HEK293T (cell line): ENCODE measurements at regions not wholly inside any gene's neighbourhood (a gene's known extent, or its start where the extent isn't known, plus 50 kb on each side); places are given as distances from the start of the nearest gene placed in this dataset.
A peak's percentile ranks its signal among the peaks of the same experiment; 100 is the strongest.

ENCODE experiments used
- CTCF ChIA-PET: fragments of 350-600 bp; formaldehyde crosslinking; extraction: SDS; loops from one replicate; lab custom pipeline; 2021; ENCODE audit warnings: antibody characterized with exemption, inconsistent platforms; lab: Yijun Ruan, JAX
- POLR2A ChIA-PET: fragments of 350-600 bp; formaldehyde crosslinking; extraction: SDS; loops from one replicate; lab custom pipeline; 2020; ENCODE audit warnings: antibody characterized with exemption, inconsistent platforms; lab: Yijun Ruan, JAX
- DNase-seq: peaks from one replicate; pipeline ENCODE4 v3.0.0; 2012; ENCODE audit warnings: mixed read lengths; ENCODE audit errors: extremely low spot score
- ARNT ChIP-seq: fragments of 450-650 bp; IDR thresholded peaks from 2 replicates; pipeline ENCODE4 v1.6.1; 2017; ENCODE audit warnings: mild to moderate bottlenecking
- BHLHE40 ChIP-seq: fragments of 450-650 bp; IDR thresholded peaks from 2 replicates; pipeline ENCODE4 v1.6.1; 2016; ENCODE audit warnings: mild to moderate bottlenecking, moderate library complexity, borderline replicate concordance
- CTBP1 ChIP-seq: fragments of 450-650 bp; IDR thresholded peaks from 2 replicates; pipeline ENCODE4 v1.6.1; 2016; ENCODE audit warnings: borderline replicate concordance
- ELF4 ChIP-seq: fragments of 450-650 bp; IDR thresholded peaks from 2 replicates; pipeline ENCODE4 v1.6.1; 2017; ENCODE audit warnings: antibody characterized with exemption
- FOXA1 ChIP-seq: fragments of 450-650 bp; IDR thresholded peaks from 2 replicates; pipeline ENCODE4 v1.6.1; 2016; ENCODE audit warnings: mild to moderate bottlenecking
- FOXK2 ChIP-seq: fragments of 450-650 bp; IDR thresholded peaks from 2 replicates; pipeline ENCODE4 v1.6.1; 2016; ENCODE audit warnings: mild to moderate bottlenecking
- FOXM1 ChIP-seq: fragments of 450-650 bp; IDR thresholded peaks from 2 replicates; pipeline ENCODE4 v1.6.1; 2017; ENCODE audit warnings: mild to moderate bottlenecking, borderline replicate concordance
- HDGF ChIP-seq: fragments of 450-650 bp; IDR thresholded peaks from 2 replicates; pipeline ENCODE4 v1.6.1; 2017; ENCODE audit warnings: antibody characterized with exemption, borderline replicate concordance
- L3MBTL2 ChIP-seq: fragments of 450-650 bp; conservative IDR thresholded peaks from 2 replicates; pipeline ENCODE4 v1.6.1; 2016; ENCODE audit warnings: mild to moderate bottlenecking
- LEF1 ChIP-seq: fragments of 450-650 bp; IDR thresholded peaks from 2 replicates; pipeline ENCODE4 v1.6.1; 2017; ENCODE audit warnings: mild to moderate bottlenecking, borderline replicate concordance
- NFRKB ChIP-seq: fragments of 450-650 bp; IDR thresholded peaks from 2 replicates; pipeline ENCODE4 v1.6.1; 2016; ENCODE audit warnings: mild to moderate bottlenecking, moderate library complexity
- SP1 ChIP-seq: fragments of 450-650 bp; IDR thresholded peaks from 2 replicates; pipeline ENCODE4 v1.6.1; 2017
- SUZ12 ChIP-seq: fragments of 450-650 bp; IDR thresholded peaks from 2 replicates; pipeline ENCODE4 v1.6.1; 2016; ENCODE audit warnings: mild to moderate bottlenecking
- TARDBP ChIP-seq: fragments of 450-650 bp; IDR thresholded peaks from 2 replicates; pipeline ENCODE4 v1.6.1; 2016
- ZNF384 ChIP-seq: fragments of 450-650 bp; IDR thresholded peaks from 2 replicates; pipeline ENCODE4 v1.6.1; 2016
- TF ChIP-seq, protein P1 (sequence below): fragments of 450-650 bp; IDR thresholded peaks from 2 replicates; pipeline ENCODE4 v1.6.1; 2016

DNA sequence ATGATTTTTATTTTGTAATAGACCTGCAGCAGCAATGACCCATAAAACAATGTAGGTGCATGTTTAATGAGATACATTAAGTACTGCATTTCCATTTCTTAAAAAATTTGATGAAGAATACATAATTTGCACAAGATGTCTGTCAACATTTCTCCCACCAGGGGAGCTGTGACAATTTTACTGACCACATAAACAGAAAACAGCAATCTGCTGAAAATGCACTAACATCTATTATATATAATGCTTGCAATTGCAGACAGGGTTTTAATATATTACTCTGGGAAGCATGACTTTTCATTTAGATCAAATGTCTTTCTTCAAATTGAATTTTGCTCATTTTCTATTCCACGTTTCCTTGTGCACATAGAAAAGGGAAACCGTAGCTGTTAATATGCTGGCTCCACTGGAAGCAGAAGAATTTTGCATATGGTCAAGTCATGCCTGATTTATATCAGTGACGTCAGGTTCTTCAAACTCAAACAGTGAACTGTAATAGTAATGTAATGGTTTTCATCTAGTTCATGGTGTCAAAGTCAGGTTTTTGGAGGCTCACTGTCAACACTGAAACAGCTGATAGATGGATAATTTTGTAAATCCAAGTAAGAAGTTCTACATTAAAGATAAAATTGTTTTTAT is 79.8 kb upstream of the IGF1R start:
- no peak for TF ChIP-seq HDGF
- no peak for TF ChIP-seq SP1
- TF ChIP-seq FOXA1 = no peak
- TF ChIP-seq LEF1 = no peak
- no peak for TF ChIP-seq ELF4
- TF ChIP-seq, protein P1, sequence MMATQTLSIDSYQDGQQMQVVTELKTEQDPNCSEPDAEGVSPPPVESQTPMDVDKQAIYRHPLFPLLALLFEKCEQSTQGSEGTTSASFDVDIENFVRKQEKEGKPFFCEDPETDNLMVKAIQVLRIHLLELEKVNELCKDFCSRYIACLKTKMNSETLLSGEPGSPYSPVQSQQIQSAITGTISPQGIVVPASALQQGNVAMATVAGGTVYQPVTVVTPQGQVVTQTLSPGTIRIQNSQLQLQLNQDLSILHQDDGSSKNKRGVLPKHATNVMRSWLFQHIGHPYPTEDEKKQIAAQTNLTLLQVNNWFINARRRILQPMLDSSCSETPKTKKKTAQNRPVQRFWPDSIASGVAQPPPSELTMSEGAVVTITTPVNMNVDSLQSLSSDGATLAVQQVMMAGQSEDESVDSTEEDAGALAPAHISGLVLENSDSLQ = peak; percentile 59
- TF ChIP-seq ZNF384 = no peak
- POLR2A ChIA-PET = no interaction called here
- CTCF ChIA-PET = interaction anchor here (1.0 to 2.0 kb wide), 4 partner anchors 9 to 20 kb away, joined by 3 to 5 read pairs (median 4); no protein-coding TSS in a partner anchor
- no peak for DNase-seq

DNA sequence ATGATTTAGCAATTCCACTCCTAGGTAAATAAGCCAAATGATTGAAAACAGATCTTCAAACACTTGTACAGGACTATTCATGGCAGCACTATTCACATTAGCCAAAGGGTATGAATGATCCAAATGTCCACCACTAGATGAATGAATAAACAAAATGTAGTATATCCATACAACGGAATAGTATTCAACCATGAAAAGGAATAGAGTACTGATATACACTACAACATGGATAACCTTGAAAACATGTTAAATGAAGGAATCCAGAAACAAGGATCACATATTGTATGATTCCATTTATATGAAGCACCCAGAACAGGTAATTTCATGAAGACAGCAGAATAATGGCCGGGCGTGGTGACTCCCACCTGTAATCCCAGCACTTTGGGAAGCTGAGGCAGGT is 78.2 kb upstream of the IGF1R start:
- ChIA-PET CTCF (interaction anchor here (0.7 to 0.9 kb wide), 2 partner anchors 10 to 85 kb away, joined by 3 read pairs; no protein-coding TSS in a partner anchor), POLR2A (no interaction called here)
- DNase-seq = no peak
- TF ChIP-seq BHLHE40 = no peak
- TF ChIP-seq FOXA1 = no peak
- no peak for TF ChIP-seq ARNT
- no peak for TF ChIP-seq TARDBP
- TF ChIP-seq CTBP1 = no peak
- no peak for TF ChIP-seq ZNF384
- TF ChIP-seq HDGF = no peak
- no peak for TF ChIP-seq FOXK2
- TF ChIP-seq ELF4 = no peak
- TF ChIP-seq SUZ12 = no peak
- no peak for TF ChIP-seq NFRKB
- TF ChIP-seq FOXM1 = no peak
- no peak for TF ChIP-seq SP1
- no peak for TF ChIP-seq LEF1
- TF ChIP-seq, protein P1 = no peak

DNA sequence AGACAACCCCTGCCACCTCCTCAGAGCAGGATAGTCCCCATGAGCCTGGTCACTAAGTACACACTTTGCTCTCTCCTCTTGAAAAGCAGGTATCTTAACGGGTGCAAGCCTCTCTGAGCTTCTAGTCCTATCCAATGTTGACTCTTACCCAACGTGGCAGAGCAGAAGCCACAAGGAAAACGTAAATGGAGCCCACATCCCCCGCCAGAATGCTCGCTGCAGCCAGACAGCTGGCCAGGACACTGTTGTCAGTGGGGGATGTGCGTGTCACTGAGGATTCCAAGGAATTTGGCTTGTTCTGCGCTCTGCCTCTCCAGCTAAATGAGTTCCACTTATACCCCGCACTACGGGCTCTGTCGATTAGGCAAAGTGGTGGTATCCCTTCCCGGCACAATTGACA is 67.8 kb upstream of the IGF1R start:
- POLR2A ChIA-PET = interaction anchor here (1.0 kb wide), 1 partner anchor 16 kb away, joined by 3 read pairs; no protein-coding TSS in a partner anchor

DNA sequence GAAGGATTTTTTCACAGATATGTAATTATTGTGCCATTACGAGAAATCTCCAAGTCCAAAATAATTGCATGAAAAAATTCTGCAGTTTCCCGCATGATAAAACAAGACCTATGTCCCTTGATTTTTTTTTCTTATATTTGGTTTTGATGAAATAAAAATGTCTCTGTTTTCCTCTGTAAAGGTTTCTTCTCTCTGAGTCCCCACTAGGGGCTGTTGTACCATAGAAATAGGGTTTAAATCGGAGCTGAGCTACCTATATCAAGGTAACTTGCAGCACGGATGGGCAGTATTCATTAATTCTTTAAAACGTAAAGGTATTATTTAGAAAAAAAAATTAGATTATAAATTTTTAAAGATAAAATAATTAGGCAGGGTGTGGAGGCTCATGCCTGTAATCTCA is 66.6 kb upstream of the IGF1R start:
- TF ChIP-seq, protein P1 = no peak
- no peak for TF ChIP-seq FOXK2
- TF ChIP-seq HDGF = no peak
- TF ChIP-seq ARNT = no peak
- TF ChIP-seq NFRKB = no peak
- DNase-seq = no peak
- ChIA-PET POLR2A (interaction anchor here (1.0 kb wide), 1 partner anchor 66 kb away, joined by 4 read pairs; no protein-coding TSS in a partner anchor), CTCF (interaction anchor here (0.6 to 0.8 kb wide), 3 partner anchors 15 to 262 kb away, joined by 3 read pairs; no protein-coding TSS in a partner anchor)

More for the DNA sequence above, 67.8 kb upstream of the IGF1R start:
- DNase-seq = no peak
- TF ChIP-seq HDGF = no peak
- no peak for TF ChIP-seq NFRKB
- CTCF ChIA-PET = interaction anchor here (0.6 to 1.5 kb wide), 4 partner anchors 11 to 61 kb away, joined by 3 to 4 read pairs (median 3); no protein-coding TSS in a partner anchor

DNA sequence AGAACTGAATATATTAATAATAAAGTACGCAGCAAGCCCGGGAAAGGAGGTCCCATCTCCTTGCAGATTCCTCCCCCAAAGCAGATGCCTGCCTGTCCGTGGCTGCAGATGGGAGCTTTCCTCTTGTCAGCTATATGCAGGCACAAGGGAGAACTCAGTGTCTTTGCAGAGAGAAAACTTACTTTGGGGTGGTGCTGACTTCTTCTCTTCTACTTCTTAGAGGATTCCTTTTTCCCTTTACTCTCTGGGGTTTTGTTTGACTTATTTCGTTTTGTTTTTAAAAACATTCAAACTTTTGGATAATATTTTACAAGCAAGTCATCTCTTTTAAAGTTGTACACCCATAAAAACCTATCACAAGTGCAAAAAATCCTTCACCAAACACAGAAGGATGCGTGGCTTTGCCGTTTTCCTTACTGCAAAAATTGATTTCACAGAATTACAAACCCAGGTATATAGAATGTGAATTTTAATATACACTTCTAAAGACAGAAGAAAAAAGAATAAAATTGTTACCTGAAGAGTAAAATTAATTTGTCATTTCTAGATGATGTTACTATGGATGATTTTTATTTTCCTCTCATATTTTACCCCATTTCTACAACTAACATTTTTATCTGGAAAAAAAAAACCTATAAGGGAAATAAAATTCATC is 65.3 kb upstream of the IGF1R start:
- TF ChIP-seq FOXM1 (no peak), ARNT (no peak), FOXA1 (no peak), CTBP1 (no peak), L3MBTL2 (no peak), FOXK2 (no peak)
- TF ChIP-seq, protein P1 = no peak
- ChIA-PET CTCF (interaction anchor here (0.8 kb wide), 1 partner anchor 63 kb away, joined by 3 read pairs; no protein-coding TSS in a partner anchor), POLR2A (no interaction called here)
- DNase-seq = no peak

DNA sequence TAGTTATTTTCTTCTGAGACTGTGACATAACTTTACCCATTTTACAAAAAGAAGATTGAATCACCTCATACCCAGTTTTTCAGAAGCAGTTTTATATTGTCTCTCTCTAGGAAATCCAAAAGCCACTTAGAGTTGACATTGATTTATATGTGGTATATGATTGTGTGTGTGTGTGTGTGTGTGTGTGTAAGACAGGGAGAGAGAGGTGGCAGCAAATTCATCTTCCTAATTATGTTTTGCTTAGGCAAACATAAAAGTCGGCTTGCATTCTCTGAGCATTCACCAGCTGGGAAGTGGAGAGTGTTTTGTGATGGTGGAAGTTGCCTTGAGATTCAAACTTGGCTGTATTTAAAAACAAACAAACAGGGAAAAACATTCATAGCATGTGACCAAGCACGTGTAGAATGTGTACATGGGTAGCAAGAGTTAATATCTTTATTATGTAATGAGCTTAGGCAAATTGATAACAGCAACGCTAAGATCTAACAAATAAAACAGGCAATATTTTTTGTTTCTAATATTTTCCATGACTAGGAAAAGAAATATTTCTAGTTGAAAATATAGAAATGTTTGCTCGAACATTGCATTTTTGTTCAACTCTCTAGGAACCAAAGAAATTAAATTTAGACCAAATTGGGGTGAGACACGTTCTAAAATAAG is 64.4 kb upstream of the IGF1R start:
- TF ChIP-seq BHLHE40 = no peak
- TF ChIP-seq, protein P1 = peak; percentile 91
- POLR2A ChIA-PET = no interaction called here
- DNase-seq = no peak
- CTCF ChIA-PET = no interaction called here
